HG03565 (cell line): ENCODE measurements at regions not wholly inside any gene's neighbourhood (a gene's known extent, or its start where the extent isn't known, plus 50 kb on each side); places are given as distances from the start of the nearest gene placed in this dataset.

Experiments
- ATAC-seq: cut with Tn5 transposase; IDR thresholded peaks from one replicate; pipeline ENCODE4 v1.9.1; 2021; ENCODE audit warnings: mild to moderate bottlenecking, moderate library complexity; ENCODE audit not compliant: unreplicated experiment

GRCh38 chr2:129857200-129857599, 122.3 kb upstream of the RAB6C start:
- ATAC-seq = no peak

DNA sequence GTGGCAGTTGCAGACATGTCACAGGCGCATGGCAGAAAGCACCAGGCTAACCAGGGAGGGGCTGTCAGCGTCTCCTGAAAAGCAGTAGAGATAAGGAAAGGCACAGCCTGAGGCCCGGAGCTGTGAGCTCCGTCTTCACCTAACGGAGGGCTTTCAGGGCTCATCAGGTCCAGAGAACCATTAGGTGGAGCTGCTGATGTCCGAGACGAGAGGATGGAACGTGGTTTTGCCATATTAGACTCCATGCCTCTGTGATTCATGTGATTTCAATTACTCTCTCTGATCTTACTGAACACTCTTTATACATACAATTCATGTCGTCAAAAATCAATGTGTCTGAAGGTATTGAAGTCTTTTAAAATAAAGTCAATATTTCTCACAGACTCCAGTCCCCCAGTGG, 120.3 kb upstream of the RAB6C start:
- no peak for ATAC-seq

DNA sequence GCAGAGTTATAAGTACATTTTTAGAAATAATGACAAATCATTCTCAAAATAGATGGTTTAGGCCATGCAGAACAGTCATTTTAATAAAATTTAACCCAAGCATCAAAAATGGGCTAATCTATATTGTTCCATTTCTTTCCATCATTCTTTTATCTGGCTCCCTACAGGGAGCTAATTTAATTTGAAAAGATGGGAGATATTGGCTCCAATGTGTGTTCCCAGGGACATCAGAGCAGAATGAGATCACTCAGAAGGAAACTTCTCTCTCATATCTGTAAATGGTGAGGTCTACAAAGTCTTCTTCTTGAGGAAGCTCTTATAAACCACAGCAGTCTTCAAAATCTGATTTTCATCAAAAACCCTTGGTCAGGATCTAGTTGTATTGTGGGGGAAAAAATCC, 119.4 kb upstream of the RAB6C start:
- ATAC-seq = no peak

DNA sequence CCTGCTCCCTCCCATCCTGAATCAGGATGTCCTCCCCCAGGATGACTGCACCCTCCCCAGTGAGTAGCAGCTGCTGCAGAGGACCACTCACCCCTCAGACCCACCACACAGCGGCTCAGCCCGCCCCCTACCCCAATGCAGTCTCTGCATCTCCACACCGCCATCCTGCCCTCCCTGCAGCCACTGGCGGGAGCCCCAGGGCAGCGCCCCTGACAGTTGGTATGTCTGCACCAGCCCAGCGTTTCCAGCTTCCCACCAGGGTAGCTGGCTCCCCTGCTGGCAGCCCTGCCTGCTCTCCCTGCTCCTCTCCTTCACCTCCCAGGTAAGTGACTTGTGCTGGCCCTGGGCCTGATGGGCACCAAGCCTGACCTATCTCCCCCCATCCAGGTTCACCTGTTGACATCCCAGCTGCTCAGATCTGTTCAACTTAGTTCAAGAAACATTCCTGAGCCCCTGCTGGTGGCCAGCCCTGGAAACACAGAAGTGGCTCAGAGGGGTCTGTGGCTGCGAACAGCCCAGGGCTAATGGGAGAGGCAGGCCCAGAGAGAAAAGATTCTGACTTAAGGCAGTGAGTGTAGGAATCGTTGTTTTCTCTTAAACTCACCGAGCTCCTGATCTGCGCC, 117.7 kb upstream of the RAB6C start:
- no peak for ATAC-seq

- ATAC-seq = no peak
Measured at GRCh38 chr2:129862668-129863067, 116.8 kb upstream of the RAB6C start.

DNA sequence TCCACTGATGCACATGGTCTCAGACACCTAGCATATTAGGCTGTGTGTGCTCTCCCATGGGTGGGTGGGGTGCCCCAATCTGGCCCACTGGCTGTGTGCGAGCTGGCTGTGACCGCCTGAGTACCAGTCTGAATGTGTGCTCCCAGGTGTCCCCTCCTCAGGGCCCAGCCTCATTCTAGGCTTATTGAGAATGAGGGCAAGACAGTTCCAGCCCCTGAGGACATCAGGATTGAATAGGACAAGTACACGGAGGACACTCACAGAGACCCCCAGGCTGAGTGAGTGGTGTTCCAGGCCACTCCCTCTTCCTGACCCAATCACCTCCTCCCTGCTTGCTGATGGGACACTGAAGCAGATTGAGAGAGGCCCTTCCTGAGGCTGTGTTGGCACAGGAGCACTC, 116.1 kb upstream of the RAB6C start:
- no peak for ATAC-seq

DNA sequence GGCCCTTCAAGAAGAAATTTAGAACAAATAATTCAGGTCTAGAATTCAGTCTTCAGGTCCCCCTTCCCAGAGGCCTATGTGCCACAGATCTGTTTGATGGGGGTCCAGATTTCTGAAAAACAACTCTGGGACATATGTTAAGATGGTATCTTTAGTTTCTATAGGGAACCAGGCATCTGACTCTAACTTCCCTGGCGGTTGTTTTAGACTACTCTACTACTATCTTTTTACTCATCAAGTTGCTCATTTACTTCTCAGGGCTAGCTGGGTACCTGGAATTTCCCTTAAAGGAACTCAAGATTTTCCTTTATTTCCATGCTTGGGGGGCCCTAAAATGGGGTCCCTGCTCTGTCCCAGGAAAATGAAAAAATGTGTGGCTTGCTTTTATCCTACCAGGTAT, 114.7 kb upstream of the RAB6C start:
- ATAC-seq = no peak

DNA sequence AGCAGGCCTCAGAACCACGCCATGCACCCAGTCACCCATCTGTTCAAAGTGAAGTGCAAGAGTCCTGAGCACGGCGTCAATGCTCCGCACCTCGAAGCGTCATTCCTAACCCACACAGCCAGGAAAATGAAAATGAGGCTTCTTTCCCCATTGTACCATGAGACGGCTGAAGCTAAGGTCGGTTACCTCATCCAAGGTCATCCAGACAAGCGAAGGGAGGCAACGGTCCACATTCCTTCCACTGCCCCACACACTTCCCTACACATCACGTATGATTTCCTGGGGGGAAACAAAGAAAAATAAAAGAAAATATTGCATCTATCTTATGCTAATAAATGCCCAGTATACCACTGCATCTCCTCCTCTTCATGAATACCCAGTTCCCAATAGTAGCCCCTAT, 113.5 kb upstream of the RAB6C start:
- no peak for ATAC-seq

GRCh38 chr2:129866391-129866790, 113.1 kb upstream of the RAB6C start:
- ATAC-seq = no peak

GRCh38 chr2:129868151-129868550, 111.3 kb upstream of the RAB6C start:
- ATAC-seq = no peak

DNA sequence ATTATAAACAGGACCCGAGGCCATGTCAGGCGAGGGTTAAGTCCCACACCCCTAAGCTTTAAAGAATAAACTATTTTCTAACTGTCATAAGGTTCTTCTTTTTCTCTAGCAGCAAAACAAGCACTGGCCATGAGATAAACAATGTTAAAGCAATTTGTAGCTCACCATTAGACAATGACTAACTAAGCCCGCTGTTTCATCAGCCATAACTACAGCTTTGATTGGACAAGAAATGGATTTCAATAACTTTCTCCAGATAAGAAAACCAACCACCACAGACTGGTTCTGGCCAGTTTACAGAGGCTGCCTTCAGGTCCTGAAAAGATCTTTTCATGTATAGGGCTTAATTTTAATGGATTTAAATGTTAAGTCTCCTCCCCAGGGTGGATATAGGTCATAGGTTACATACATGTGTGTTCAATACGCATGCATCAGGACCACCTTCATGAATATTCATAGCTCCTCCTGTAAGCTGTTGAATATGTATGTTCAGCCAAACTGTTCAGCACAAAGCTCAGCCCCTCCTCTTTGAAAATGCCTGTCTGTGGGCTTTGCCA, 108.7 kb upstream of the RAB6C start:
- no peak for ATAC-seq

DNA sequence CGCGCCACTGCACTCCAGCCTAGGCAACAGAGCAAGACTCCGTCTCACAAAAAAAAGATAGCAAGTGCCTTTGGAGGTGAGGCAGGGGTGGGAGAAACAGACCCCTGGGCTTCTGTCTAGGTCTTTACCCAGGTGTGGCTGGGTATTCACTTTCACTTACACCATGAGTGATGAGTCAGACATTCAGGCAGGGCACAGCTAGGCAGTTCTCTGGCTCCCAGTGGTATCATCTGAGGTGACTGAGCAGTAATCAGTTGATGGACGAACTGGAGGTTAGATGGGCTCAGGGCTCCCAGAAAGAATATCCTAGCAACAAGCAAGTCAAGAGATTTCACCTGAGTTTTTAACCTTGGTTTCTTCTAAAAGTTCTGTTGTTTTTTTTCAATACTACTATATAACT, 107.0 kb upstream of the RAB6C start:
- no peak for ATAC-seq

DNA sequence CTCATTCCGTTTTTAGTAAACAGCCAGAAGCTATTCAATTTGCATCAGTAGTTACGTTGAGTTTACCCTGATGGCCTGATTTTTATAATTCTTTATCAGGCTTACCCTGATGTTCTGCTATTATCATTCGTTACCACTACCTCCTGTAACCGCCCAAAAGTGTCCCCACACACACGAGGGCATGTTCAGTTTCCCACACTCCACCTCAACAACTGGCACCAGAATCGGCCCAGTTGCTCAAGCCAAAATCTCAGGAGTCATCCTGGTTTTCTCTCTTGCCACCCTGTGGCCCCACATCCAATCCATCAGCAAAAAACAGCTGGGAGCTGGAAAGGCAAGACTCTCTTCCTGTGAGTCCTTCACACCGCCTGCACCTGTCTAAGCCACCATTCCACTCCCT, 102.9 kb upstream of the RAB6C start:
- no peak for ATAC-seq

GRCh38 chr2:129877289-129877741, 102.2 kb upstream of the RAB6C start:
- ATAC-seq = no peak

GRCh38 chr2:129877795-129878775, 101.4 kb upstream of the RAB6C start:
- ATAC-seq = no peak

GRCh38 chr2:129879614-129880180, 99.8 kb upstream of the RAB6C start:
- ATAC-seq = no peak

GRCh38 chr2:129880309-129880708, 99.2 kb upstream of the RAB6C start:
- ATAC-seq = no peak

DNA sequence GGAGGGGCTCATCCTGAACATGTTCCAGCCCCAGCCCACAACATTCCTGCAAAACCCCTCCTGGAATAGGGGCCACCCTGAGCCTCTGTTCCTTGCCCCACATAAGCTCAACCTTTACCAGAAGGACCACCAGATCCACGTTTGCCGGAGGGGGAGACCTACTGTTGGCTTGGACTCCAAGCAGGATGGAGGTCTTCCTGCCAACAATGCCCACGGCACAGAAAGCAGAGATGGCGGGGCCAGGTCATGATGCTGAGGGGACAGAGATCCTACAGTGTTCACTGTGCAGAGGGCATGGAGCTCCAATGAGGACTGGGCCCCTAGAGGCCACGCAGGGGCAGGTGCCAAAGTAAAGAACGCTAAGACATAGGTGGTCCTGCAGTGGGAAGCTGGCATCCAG, 98.5 kb upstream of the RAB6C start:
- no peak for ATAC-seq

GRCh38 chr2:129881786-129882396, 97.6 kb upstream of the RAB6C start:
- no peak for ATAC-seq

- ATAC-seq = no peak
Measured at GRCh38 chr2:129882476-129882875, 97.0 kb upstream of the RAB6C start.

DNA sequence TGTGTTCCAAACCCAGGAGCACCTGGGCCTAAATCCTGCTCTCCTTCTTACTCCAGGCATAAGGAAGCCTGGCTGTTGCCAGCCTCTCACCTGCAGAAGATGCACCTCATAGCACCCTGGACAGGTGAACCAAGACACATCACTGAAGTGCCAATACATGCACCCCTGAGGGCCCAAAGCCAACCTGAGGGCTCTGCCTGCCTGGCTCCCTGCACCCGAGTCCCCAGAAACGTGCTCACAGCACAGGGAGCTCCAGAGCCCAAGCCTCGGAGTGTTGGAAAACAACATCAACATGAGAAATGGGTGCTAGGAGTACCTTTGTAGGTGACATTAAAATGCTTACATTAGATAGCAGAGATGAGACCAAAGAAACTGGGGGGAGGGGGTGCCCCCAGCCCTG, 96.3 kb upstream of the RAB6C start:
- no peak for ATAC-seq
